Activated T-helper 9 cell treated with anti-CD3 and anti-CD28 coated beads, Interleukin-2, amount 50 U/mL, for 16 hours (primary cell): ENCODE measurements at regions not wholly inside any gene's neighbourhood (a gene's known extent, or its start where the extent isn't known, plus 50 kb on each side); places are given as distances from the start of the nearest gene placed in this dataset.

Experiments used
- DNase-seq: peaks from one replicate; pipeline ENCODE4 v3.0.0-alpha.2; 2020; ENCODE audit warnings: low read depth

- DNase-seq: no peak
Observed at GRCh38 chr12:127533353-127533752, 733.6 kb upstream of the TMEM132C start.

- no peak for DNase-seq
Observed at GRCh38 chr12:127536833-127537428, 730.0 kb upstream of the TMEM132C start.

GRCh38 chr12:127538316-127538715 lies 728.7 kb upstream of the TMEM132C start:
- no peak for DNase-seq

- no peak for DNase-seq
Observed at GRCh38 chr12:127539226-127539858, 727.6 kb upstream of the TMEM132C start.

- DNase-seq: no peak
Observed at GRCh38 chr12:127542391-127542790, 724.6 kb upstream of the TMEM132C start.

- no peak for DNase-seq
Observed at GRCh38 chr12:127542931-127543330, 724.0 kb upstream of the TMEM132C start.

GRCh38 chr12:127546721-127547505 lies 720.1 kb upstream of the TMEM132C start:
- no peak for DNase-seq

- DNase-seq: no peak
Observed at GRCh38 chr12:127548123-127548553, 718.8 kb upstream of the TMEM132C start.

GRCh38 chr12:127550271-127550670 lies 716.7 kb upstream of the TMEM132C start:
- DNase-seq: no peak

- DNase-seq: no peak
Observed at GRCh38 chr12:127552838-127553237, 714.1 kb upstream of the TMEM132C start.

GRCh38 chr12:127555071-127555470 lies 711.9 kb upstream of the TMEM132C start:
- no peak for DNase-seq

- DNase-seq: no peak
Observed at GRCh38 chr12:127556231-127556886, 710.6 kb upstream of the TMEM132C start.

- no peak for DNase-seq
Observed at GRCh38 chr12:127558361-127558760, 708.6 kb upstream of the TMEM132C start.

GRCh38 chr12:127559349-127560040 lies 707.5 kb upstream of the TMEM132C start:
- peak; percentile 5 for DNase-seq

- DNase-seq: no peak
Observed at GRCh38 chr12:127560041-127560478, 706.9 kb upstream of the TMEM132C start.

GRCh38 chr12:127562816-127563215 lies 704.2 kb upstream of the TMEM132C start:
- no peak for DNase-seq

GRCh38 chr12:127565241-127565640 lies 701.7 kb upstream of the TMEM132C start:
- DNase-seq: no peak

- DNase-seq: no peak
Observed at GRCh38 chr12:127567531-127567930, 699.4 kb upstream of the TMEM132C start.

- no peak for DNase-seq
Observed at GRCh38 chr12:127570387-127570786, 696.6 kb upstream of the TMEM132C start.

GRCh38 chr12:127570793-127571360 lies 696.1 kb upstream of the TMEM132C start:
- DNase-seq: no peak

- DNase-seq: no peak
Observed at GRCh38 chr12:127571578-127571977, 695.4 kb upstream of the TMEM132C start.

GRCh38 chr12:127579446-127579845 lies 687.5 kb upstream of the TMEM132C start:
- no peak for DNase-seq
